Mammary epithelial cell (primary cell): ENCODE measurements at regions not wholly inside any gene's neighbourhood (a gene's known extent, or its start where the extent isn't known, plus 50 kb on each side); places are given as distances from the start of the nearest gene placed in this dataset.

Source experiments
- CTCF ChIP-seq, 2 donors: IDR thresholded peaks in 1 of 2; conservative IDR thresholded peaks in 1 of 2; 2 replicates each; pipeline ENCODE4 v1.5.1; 2011 to 2012; ENCODE audit warnings: inconsistent platforms in 2 of 2, low read length in 2 of 2, mild to moderate bottlenecking in 2 of 2, control low read depth in 1 of 2, low read depth in 1 of 2; ENCODE audit not compliant: insufficient read depth in 1 of 2; ENCODE audit errors: extremely low read depth in 1 of 2
- EZH2 ChIP-seq: IDR thresholded peaks from 2 replicates; pipeline ENCODE4 v1.6.1; 2012; ENCODE audit warnings: low read length, inconsistent platforms, borderline replicate concordance

GRCh38 chr3:484341-484740 lies 287.8 kb downstream of the CHL1 start:
- TF ChIP-seq EZH2 (no peak), CTCF (conservative IDR thresholded peaks at IDR 0.05 in 1 of 2, IDR thresholded peaks at IDR 0.05 in 1 of 2; ENCODE audit: extremely low read depth in 1 of 2, insufficient read depth in 1 of 2, low read depth in 1 of 2, low read length in 2 of 2) (no peak)
